ENCODE measurements at regions not wholly inside any gene's neighbourhood (a gene's known extent, or its start where the extent isn't known, plus 50 kb on each side); places are given as distances from the start of the nearest gene placed in this dataset.

GRCh38 chr14:95392841-95393240, 73.1 kb upstream of the CLMN start:
- H3K4me1 ChIP-seq (ENCODE audit: control insufficient read depth, insufficient read depth, low read length): peaks cover 3% of the 10 kb centered on the region; the same call in 1 of the 2 replicates
- CTCF ChIA-PET: no interaction called here
- TF ChIP-seq, protein P1, sequence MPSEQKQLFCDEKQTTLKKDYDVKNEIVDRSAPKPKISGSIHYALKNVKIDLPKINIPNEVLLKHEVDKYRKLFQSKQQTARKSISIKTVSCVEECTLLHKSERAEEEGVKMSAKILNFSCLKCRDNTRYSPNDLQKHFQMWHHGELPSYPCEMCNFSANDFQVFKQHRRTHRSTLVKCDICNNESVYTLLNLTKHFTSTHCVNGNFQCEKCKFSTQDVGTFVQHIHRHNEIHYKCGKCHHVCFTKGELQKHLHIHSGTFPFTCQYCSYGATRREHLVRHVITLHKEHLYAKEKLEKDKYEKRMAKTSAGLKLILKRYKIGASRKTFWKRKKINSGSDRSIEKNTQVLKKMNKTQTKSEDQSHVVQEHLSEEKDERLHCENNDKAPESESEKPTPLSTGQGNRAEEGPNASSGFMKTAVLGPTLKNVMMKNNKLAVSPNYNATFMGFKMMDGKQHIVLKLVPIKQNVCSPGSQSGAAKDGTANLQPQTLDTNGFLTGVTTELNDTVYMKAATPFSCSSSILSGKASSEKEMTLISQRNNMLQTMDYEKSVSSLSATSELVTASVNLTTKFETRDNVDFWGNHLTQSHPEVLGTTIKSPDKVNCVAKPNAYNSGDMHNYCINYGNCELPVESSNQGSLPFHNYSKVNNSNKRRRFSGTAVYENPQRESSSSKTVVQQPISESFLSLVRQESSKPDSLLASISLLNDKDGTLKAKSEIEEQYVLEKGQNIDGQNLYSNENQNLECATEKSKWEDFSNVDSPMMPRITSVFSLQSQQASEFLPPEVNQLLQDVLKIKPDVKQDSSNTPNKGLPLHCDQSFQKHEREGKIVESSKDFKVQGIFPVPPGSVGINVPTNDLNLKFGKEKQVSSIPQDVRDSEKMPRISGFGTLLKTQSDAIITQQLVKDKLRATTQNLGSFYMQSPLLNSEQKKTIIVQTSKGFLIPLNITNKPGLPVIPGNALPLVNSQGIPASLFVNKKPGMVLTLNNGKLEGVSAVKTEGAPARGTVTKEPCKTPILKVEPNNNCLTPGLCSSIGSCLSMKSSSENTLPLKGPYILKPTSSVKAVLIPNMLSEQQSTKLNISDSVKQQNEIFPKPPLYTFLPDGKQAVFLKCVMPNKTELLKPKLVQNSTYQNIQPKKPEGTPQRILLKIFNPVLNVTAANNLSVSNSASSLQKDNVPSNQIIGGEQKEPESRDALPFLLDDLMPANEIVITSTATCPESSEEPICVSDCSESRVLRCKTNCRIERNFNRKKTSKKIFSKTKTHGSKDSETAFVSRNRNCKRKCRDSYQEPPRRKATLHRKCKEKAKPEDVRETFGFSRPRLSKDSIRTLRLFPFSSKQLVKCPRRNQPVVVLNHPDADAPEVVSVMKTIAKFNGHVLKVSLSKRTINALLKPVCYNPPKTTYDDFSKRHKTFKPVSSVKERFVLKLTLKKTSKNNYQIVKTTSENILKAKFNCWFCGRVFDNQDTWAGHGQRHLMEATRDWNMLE (tag by site-specific recombination; conservative IDR thresholded peaks at IDR 0.05; ENCODE audit: low read depth): no peak
- no peak for TF ChIP-seq ZNF701 (tag by site-specific recombination; IDR thresholded peaks at IDR 0.05)
- TF ChIP-seq ZNF174 (tag by site-specific recombination; IDR thresholded peaks at IDR 0.05): no peak
- TF ChIP-seq ZNF292 (tag by site-specific recombination; IDR thresholded peaks at IDR 0.05; ENCODE audit: borderline replicate concordance, low read depth): no peak
- TF ChIP-seq ZNF624 (tag by site-specific recombination; IDR thresholded peaks at IDR 0.05): no peak
- TF ChIP-seq, protein P2, sequence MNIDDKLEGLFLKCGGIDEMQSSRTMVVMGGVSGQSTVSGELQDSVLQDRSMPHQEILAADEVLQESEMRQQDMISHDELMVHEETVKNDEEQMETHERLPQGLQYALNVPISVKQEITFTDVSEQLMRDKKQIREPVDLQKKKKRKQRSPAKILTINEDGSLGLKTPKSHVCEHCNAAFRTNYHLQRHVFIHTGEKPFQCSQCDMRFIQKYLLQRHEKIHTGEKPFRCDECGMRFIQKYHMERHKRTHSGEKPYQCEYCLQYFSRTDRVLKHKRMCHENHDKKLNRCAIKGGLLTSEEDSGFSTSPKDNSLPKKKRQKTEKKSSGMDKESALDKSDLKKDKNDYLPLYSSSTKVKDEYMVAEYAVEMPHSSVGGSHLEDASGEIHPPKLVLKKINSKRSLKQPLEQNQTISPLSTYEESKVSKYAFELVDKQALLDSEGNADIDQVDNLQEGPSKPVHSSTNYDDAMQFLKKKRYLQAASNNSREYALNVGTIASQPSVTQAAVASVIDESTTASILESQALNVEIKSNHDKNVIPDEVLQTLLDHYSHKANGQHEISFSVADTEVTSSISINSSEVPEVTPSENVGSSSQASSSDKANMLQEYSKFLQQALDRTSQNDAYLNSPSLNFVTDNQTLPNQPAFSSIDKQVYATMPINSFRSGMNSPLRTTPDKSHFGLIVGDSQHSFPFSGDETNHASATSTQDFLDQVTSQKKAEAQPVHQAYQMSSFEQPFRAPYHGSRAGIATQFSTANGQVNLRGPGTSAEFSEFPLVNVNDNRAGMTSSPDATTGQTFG (tag by site-specific recombination; IDR thresholded peaks at IDR 0.05; ENCODE audit: borderline replicate concordance): no peak
- TF ChIP-seq KLF9 (tag by site-specific recombination; IDR thresholded peaks at IDR 0.05; ENCODE audit: low read depth): no peak
- no peak for TF ChIP-seq HOXC10 (CRISPR knock-in tag; IDR thresholded peaks at IDR 0.05)
- TF ChIP-seq ZSCAN4 (tag by site-specific recombination; IDR thresholded peaks at IDR 0.05): no peak
- no peak for TF ChIP-seq KLF17 (tag by site-specific recombination; IDR thresholded peaks at IDR 0.05)
- no peak for TF ChIP-seq ZNF626 (tag by site-specific recombination; IDR thresholded peaks at IDR 0.05)
- no peak for TF ChIP-seq ZNF266 (tag by site-specific recombination; IDR thresholded peaks at IDR 0.05; ENCODE audit: low read depth)
- no peak for TF ChIP-seq ZNF23 (tag by site-specific recombination; IDR thresholded peaks at IDR 0.05; ENCODE audit: borderline replicate concordance)
- TF ChIP-seq ZNF221 (tag by site-specific recombination; IDR thresholded peaks at IDR 0.05; ENCODE audit: borderline replicate concordance): no peak
- no peak for TF ChIP-seq RBAK (tag by site-specific recombination; IDR thresholded peaks at IDR 0.05)
- TF ChIP-seq, protein P3, sequence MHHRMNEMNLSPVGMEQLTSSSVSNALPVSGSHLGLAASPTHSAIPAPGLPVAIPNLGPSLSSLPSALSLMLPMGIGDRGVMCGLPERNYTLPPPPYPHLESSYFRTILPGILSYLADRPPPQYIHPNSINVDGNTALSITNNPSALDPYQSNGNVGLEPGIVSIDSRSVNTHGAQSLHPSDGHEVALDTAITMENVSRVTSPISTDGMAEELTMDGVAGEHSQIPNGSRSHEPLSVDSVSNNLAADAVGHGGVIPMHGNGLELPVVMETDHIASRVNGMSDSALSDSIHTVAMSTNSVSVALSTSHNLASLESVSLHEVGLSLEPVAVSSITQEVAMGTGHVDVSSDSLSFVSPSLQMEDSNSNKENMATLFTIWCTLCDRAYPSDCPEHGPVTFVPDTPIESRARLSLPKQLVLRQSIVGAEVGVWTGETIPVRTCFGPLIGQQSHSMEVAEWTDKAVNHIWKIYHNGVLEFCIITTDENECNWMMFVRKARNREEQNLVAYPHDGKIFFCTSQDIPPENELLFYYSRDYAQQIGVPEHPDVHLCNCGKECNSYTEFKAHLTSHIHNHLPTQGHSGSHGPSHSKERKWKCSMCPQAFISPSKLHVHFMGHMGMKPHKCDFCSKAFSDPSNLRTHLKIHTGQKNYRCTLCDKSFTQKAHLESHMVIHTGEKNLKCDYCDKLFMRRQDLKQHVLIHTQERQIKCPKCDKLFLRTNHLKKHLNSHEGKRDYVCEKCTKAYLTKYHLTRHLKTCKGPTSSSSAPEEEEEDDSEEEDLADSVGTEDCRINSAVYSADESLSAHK (tag by site-specific recombination; IDR thresholded peaks at IDR 0.05): no peak
- TF ChIP-seq, protein P4, sequence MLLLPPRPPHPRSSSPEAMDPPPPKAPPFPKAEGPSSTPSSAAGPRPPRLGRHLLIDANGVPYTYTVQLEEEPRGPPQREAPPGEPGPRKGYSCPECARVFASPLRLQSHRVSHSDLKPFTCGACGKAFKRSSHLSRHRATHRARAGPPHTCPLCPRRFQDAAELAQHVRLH (tag by site-specific recombination; IDR thresholded peaks at IDR 0.05): no peak
- no peak for TF ChIP-seq REPIN1 (tag by site-specific recombination; IDR thresholded peaks at IDR 0.05; ENCODE audit: low read depth)
- H3K9me3 ChIP-seq (ENCODE audit: control insufficient read depth, insufficient read depth, low read depth, low read length): no peaks in the 10 kb centered on the region
- H3K36me3 ChIP-seq (ENCODE audit: control insufficient read depth in 2 of 2, insufficient read depth in 1 of 2, low read length in 2 of 2): no peaks in the 10 kb centered on the region
- POLR2A ChIA-PET: no interaction called here
- H3K4me3 ChIP-seq (ENCODE audit: low read depth, low read length): no peak overlapping the region
- no peak overlapping the region for H3K27ac ChIP-seq (ENCODE audit: extremely low read depth, low read depth, low read length)

Measured in HEK293 (cell line).